T-helper 1 cell treated with Interleukin-12 subunit alpha and Interleukin-12 subunit beta and Interleukin-4 antibody, amounts not matched to agents 30 μg/mL and 1 μg/mL, for 36 hours (primary cell): ENCODE measurements at regions not wholly inside any gene's neighbourhood (a gene's known extent, or its start where the extent isn't known, plus 50 kb on each side); places are given as distances from the start of the nearest gene placed in this dataset.

Experiments used
- H3K27ac Mint-ChIP-seq: one replicate; pipeline ENCODE4 v1.8.0; 2021; ENCODE audit warnings: mild to moderate bottlenecking, mixed read lengths
- H3K27me3 Mint-ChIP-seq: one replicate; pipeline ENCODE4 v1.8.0; 2021; ENCODE audit warnings: low read depth, mixed read lengths
- H3K36me3 Mint-ChIP-seq: one replicate; pipeline ENCODE4 v1.8.0; 2021; ENCODE audit warnings: low read depth, mixed read lengths
- H3K4me1 Mint-ChIP-seq: one replicate; pipeline ENCODE4 v1.8.0; 2021; ENCODE audit warnings: low read depth, mixed read lengths
- H3K4me3 Mint-ChIP-seq: one replicate; pipeline ENCODE4 v1.8.0; 2021; ENCODE audit warnings: mild to moderate bottlenecking, moderate library complexity, mixed read lengths
- H3K9me3 Mint-ChIP-seq: one replicate; pipeline ENCODE4 v1.8.0; 2021; ENCODE audit warnings: mixed read lengths

GRCh38 chr2:158049129-158049855 is 52.4 kb upstream of the UPP2 start:
- H3K36me3 Mint-ChIP-seq: no peaks in the 10 kb centered on the region
- no peak overlapping the region for H3K27ac Mint-ChIP-seq
- no peaks in the 10 kb centered on the region for H3K4me1 Mint-ChIP-seq
- no peak overlapping the region for H3K4me3 Mint-ChIP-seq
- H3K27me3 Mint-ChIP-seq: peaks cover 9% of the 10 kb centered on the region
- H3K9me3 Mint-ChIP-seq: no peaks in the 10 kb centered on the region

GRCh38 chr2:158048327-158048726 is 53.3 kb upstream of the UPP2 start:
- no peaks in the 10 kb centered on the region for H3K36me3 Mint-ChIP-seq
- no peak overlapping the region for H3K27ac Mint-ChIP-seq
- H3K4me3 Mint-ChIP-seq: no peak overlapping the region

GRCh38 chr2:158047156-158047611 is 54.5 kb upstream of the UPP2 start:
- H3K4me1 Mint-ChIP-seq: peaks cover 2% of the 10 kb centered on the region
- H3K27ac Mint-ChIP-seq: no peak overlapping the region
- H3K27me3 Mint-ChIP-seq: peaks cover 9% of the 10 kb centered on the region
- no peak overlapping the region for H3K4me3 Mint-ChIP-seq
- no peaks in the 10 kb centered on the region for H3K36me3 Mint-ChIP-seq
- no peaks in the 10 kb centered on the region for H3K9me3 Mint-ChIP-seq

More at GRCh38 chr2:158048327-158048726, 53.3 kb upstream of the UPP2 start:
- peaks cover 9% of the 10 kb centered on the region for H3K27me3 Mint-ChIP-seq
- H3K4me1 Mint-ChIP-seq: no peaks in the 10 kb centered on the region
- no peaks in the 10 kb centered on the region for H3K9me3 Mint-ChIP-seq

GRCh38 chr2:158046121-158046880 is 55.4 kb upstream of the UPP2 start:
- peaks cover 9% of the 10 kb centered on the region for H3K27me3 Mint-ChIP-seq
- H3K9me3 Mint-ChIP-seq: no peaks in the 10 kb centered on the region
- H3K4me1 Mint-ChIP-seq: peaks cover 2% of the 10 kb centered on the region

GRCh38 chr2:158045362-158045761 is 56.3 kb upstream of the UPP2 start:
- Mint-ChIP-seq H3K27ac (no peak overlapping the region), H3K9me3 (no peaks in the 10 kb centered on the region), H3K4me1 (peaks cover 2% of the 10 kb centered on the region), H3K27me3 (peaks cover 9% of the 10 kb centered on the region), H3K4me3 (no peak overlapping the region), H3K36me3 (no peaks in the 10 kb centered on the region)

More at GRCh38 chr2:158046121-158046880, 55.4 kb upstream of the UPP2 start:
- no peak overlapping the region for H3K4me3 Mint-ChIP-seq
- H3K27ac Mint-ChIP-seq: no peak overlapping the region
- H3K36me3 Mint-ChIP-seq: no peaks in the 10 kb centered on the region

- H3K4me3 Mint-ChIP-seq: no peak overlapping the region
- no peak overlapping the region for H3K27ac Mint-ChIP-seq
- no peaks in the 10 kb centered on the region for H3K9me3 Mint-ChIP-seq
- no peaks in the 10 kb centered on the region for H3K36me3 Mint-ChIP-seq
- peaks cover 2% of the 10 kb centered on the region for H3K4me1 Mint-ChIP-seq
- H3K27me3 Mint-ChIP-seq: peaks cover 4% of the 10 kb centered on the region
Observed at GRCh38 chr2:158043181-158043948, 58.3 kb upstream of the UPP2 start.

- Mint-ChIP-seq H3K9me3 (no peaks in the 10 kb centered on the region), H3K4me3 (no peak overlapping the region), H3K36me3 (no peaks in the 10 kb centered on the region), H3K4me1 (peaks cover 2% of the 10 kb centered on the region), H3K27me3 (peaks cover 9% of the 10 kb centered on the region), H3K27ac (no peak overlapping the region)
Observed at GRCh38 chr2:158042666-158043065, 59.0 kb upstream of the UPP2 start.

- no peaks in the 10 kb centered on the region for H3K9me3 Mint-ChIP-seq
- no peak overlapping the region for H3K4me3 Mint-ChIP-seq
- no peak overlapping the region for H3K27ac Mint-ChIP-seq
- H3K36me3 Mint-ChIP-seq: no peaks in the 10 kb centered on the region
- H3K4me1 Mint-ChIP-seq: peaks cover 2% of the 10 kb centered on the region
- H3K27me3 Mint-ChIP-seq: peaks cover 9% of the 10 kb centered on the region
Observed at GRCh38 chr2:158042245-158042644, 59.4 kb upstream of the UPP2 start.

GRCh38 chr2:158041400-158041799 is 60.3 kb upstream of the UPP2 start:
- H3K27me3 Mint-ChIP-seq: peaks cover 9% of the 10 kb centered on the region
- no peak overlapping the region for H3K27ac Mint-ChIP-seq
- H3K4me1 Mint-ChIP-seq: peaks cover 2% of the 10 kb centered on the region
- H3K4me3 Mint-ChIP-seq: no peak overlapping the region
- H3K9me3 Mint-ChIP-seq: no peaks in the 10 kb centered on the region
- no peaks in the 10 kb centered on the region for H3K36me3 Mint-ChIP-seq

- Mint-ChIP-seq H3K27ac (no peak overlapping the region), H3K27me3 (peaks cover 16% of the 10 kb centered on the region), H3K4me1 (peaks cover 2% of the 10 kb centered on the region), H3K9me3 (no peaks in the 10 kb centered on the region), H3K4me3 (no peak overlapping the region), H3K36me3 (no peaks in the 10 kb centered on the region)
Observed at GRCh38 chr2:158038901-158039300, 62.8 kb upstream of the UPP2 start.

- Mint-ChIP-seq H3K36me3 (no peaks in the 10 kb centered on the region), H3K4me1 (no peaks in the 10 kb centered on the region), H3K4me3 (no peak overlapping the region), H3K27ac (no peak overlapping the region), H3K27me3 (peaks cover 36% of the 10 kb centered on the region), H3K9me3 (no peaks in the 10 kb centered on the region)
Observed at GRCh38 chr2:158034198-158034866, 67.3 kb upstream of the UPP2 start.

GRCh38 chr2:158031371-158031770 is 70.3 kb upstream of the UPP2 start:
- Mint-ChIP-seq H3K27me3 (peaks cover 30% of the 10 kb centered on the region), H3K36me3 (no peaks in the 10 kb centered on the region), H3K4me3 (no peak overlapping the region), H3K27ac (no peak overlapping the region), H3K9me3 (no peaks in the 10 kb centered on the region), H3K4me1 (no peaks in the 10 kb centered on the region)

- peaks cover 9% of the 10 kb centered on the region for H3K4me1 Mint-ChIP-seq
Observed at GRCh38 chr2:158025255-158025996, 76.2 kb upstream of the UPP2 start.

More at GRCh38 chr2:158025255-158025996, 76.2 kb upstream of the UPP2 start:
- Mint-ChIP-seq H3K4me3 (no peak overlapping the region), H3K36me3 (no peaks in the 10 kb centered on the region), H3K27me3 (peaks cover 13% of the 10 kb centered on the region), H3K27ac (no peak overlapping the region), H3K9me3 (no peaks in the 10 kb centered on the region)
